ENCODE measurements at regions not wholly inside any gene's neighbourhood (a gene's known extent, or its start where the extent isn't known, plus 50 kb on each side); places are given as distances from the start of the nearest gene placed in this dataset.
"Not testable (repeated sequence)": the region's sequence is repeated elsewhere in the genome, so short reads cannot be mapped to it uniquely, and the experiment has no call there.

DNA sequence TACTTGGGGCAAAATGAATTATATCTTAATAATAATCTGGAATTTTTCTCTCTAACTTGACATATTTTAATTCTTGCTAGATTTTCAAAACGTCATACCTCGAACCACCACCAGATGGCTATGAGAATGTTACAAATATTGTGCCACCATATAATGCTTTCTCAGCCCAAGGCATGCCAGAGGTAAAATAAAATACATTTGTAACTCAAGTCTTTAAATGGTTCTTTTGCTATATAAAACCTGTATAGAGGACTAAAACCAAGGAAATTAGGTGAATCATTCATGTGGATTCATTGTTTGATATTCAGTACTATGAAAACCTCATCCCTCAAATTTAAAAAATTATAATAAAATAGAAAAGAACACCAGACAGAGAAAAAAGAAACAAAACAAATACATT, 72.2 kb upstream of the XKR3 start:
- TF ChIP-seq, protein P1, sequence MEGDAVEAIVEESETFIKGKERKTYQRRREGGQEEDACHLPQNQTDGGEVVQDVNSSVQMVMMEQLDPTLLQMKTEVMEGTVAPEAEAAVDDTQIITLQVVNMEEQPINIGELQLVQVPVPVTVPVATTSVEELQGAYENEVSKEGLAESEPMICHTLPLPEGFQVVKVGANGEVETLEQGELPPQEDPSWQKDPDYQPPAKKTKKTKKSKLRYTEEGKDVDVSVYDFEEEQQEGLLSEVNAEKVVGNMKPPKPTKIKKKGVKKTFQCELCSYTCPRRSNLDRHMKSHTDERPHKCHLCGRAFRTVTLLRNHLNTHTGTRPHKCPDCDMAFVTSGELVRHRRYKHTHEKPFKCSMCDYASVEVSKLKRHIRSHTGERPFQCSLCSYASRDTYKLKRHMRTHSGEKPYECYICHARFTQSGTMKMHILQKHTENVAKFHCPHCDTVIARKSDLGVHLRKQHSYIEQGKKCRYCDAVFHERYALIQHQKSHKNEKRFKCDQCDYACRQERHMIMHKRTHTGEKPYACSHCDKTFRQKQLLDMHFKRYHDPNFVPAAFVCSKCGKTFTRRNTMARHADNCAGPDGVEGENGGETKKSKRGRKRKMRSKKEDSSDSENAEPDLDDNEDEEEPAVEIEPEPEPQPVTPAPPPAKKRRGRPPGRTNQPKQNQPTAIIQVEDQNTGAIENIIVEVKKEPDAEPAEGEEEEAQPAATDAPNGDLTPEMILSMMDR (IDR thresholded peaks at IDR 0.05): peak; percentile 40
- TF ChIP-seq EZH2 (IDR thresholded peaks at IDR 0.05; ENCODE audit: borderline replicate concordance, insufficient read depth, low read depth, low read length, poor library complexity, severe bottlenecking): not testable (repeated sequence)

All from B cell (primary cell).